Caco-2 (cell line): ENCODE measurements at regions not wholly inside any gene's neighbourhood (a gene's known extent, or its start where the extent isn't known, plus 50 kb on each side); places are given as distances from the start of the nearest gene placed in this dataset.

Experiments used
- BruUV-seq: library from RNA; stranded (reverse); fragments of 400-500 nt; replicated peaks from 2 replicates; lab custom pipeline; 2021; lab: Mats Ljungman, UMichigan
- CTCF ChIA-PET: fragments of 300-600 bp; sonication (Branson Sonifier 250); formaldehyde crosslinking; loops from one replicate; lab custom pipeline; 2022; ENCODE audit warnings: antibody characterized with exemption; lab: Charles Lee
- POLR2A ChIA-PET: fragments of 300-600 bp; sonication (Branson Sonifier 250); formaldehyde crosslinking; loops from one replicate; lab custom pipeline; 2022; ENCODE audit warnings: antibody characterized with exemption; lab: Charles Lee
- DNase-seq, 2 experiments: peaks; one replicate each; pipeline versions ENCODE4 v3.0.0 to v3.0.0-alpha.2; 2020 to 2022
- H3K27me3 ChIP-seq: replicated peaks from 2 replicates; pipeline ENCODE4 v1.6.0; 2011; ENCODE audit warnings: low read length; ENCODE audit not compliant: control insufficient read depth, insufficient read depth
- H3K36me3 ChIP-seq: 2 replicates; pipeline ENCODE4 v1.5.1; 2011; ENCODE audit warnings: low read length; ENCODE audit not compliant: control insufficient read depth, insufficient read depth
- H3K4me1 ChIP-seq: fragments of 250-450 bp; sonication (Bioruptor Pico); 2 replicates; pipeline ENCODE4 v1.5.1; 2020; ENCODE audit warnings: mild to moderate bottlenecking
- H3K4me3 ChIP-seq: 2 replicates; pipeline ENCODE4 v1.5.1; 2011; ENCODE audit warnings: low read depth, mild to moderate bottlenecking, control low read depth, low read length
- H3K9me3 ChIP-seq: fragments of 250-450 bp; sonication (Bioruptor Pico); 2 replicates; pipeline ENCODE4 v1.5.1; 2020; ENCODE audit warnings: mild to moderate bottlenecking, moderate library complexity
- H3K27ac Mint-ChIP-seq: one replicate; pipeline ENCODE4 v1.8.0; 2022; ENCODE audit warnings: mixed read lengths; ENCODE audit not compliant: unreplicated experiment
- H3K27me3 Mint-ChIP-seq: one replicate; pipeline ENCODE4 v1.8.0; 2022; ENCODE audit warnings: mixed read lengths; ENCODE audit not compliant: insufficient read depth, unreplicated experiment
- H3K36me3 Mint-ChIP-seq: one replicate; pipeline ENCODE4 v1.8.0; 2022; ENCODE audit warnings: mild to moderate bottlenecking, mixed read lengths; ENCODE audit not compliant: insufficient read depth, unreplicated experiment
- H3K4me1 Mint-ChIP-seq: one replicate; pipeline ENCODE4 v1.8.0; 2022; ENCODE audit warnings: low read depth, mixed read lengths; ENCODE audit not compliant: unreplicated experiment
- H3K4me3 Mint-ChIP-seq: one replicate; pipeline ENCODE4 v1.8.0; 2022; ENCODE audit warnings: mild to moderate bottlenecking, moderate library complexity, mixed read lengths; ENCODE audit not compliant: unreplicated experiment
- H3K9me3 Mint-ChIP-seq: one replicate; pipeline ENCODE4 v1.8.0; 2022; ENCODE audit warnings: mixed read lengths; ENCODE audit not compliant: unreplicated experiment
- intact Hi-C: fragments of 100-400 bp; cut with micrococcal nuclease; formaldehyde crosslinking; loops from one replicate; pipeline ENCODE4 v1.10.0; 2022; ENCODE audit not compliant: unreplicated experiment
- TF ChIP-seq, protein P1 (sequence below), 2 experiments: fragments of 200-600 bp in 1 of 2; IDR thresholded peaks; 1 replicate in 1 of 2; 2 replicates in 1 of 2; pipeline versions ENCODE4 v1.5.1 to v1.8.0; 2011 to 2022; ENCODE audit warnings: antibody characterized with exemption in 1 of 2, control low read depth in 1 of 2, inconsistent platforms in 1 of 2, low read depth in 1 of 2, low read length in 1 of 2, mild to moderate bottlenecking in 1 of 2, moderate library complexity in 1 of 2; ENCODE audit not compliant: insufficient read depth in 1 of 2, severe bottlenecking in 1 of 2, unreplicated experiment in 1 of 2

DNA sequence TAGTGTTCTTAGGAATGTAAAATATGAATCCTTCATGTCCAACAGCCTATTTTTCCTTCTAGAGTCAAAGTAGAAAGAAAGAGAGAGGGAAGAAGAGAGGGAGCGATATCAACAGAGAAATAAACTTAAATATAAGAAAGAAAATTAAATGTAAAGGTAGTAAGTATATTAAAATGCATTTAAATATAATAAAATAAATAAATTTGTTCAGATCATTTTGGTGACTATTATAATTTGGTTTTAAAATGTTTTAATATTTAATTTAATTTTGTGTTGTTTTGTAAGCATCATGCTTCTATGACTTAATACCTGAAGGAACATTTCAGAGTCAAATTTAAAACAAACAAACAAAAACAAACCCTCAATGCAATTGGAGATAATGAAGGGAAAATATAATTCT is 405.2 kb upstream of the IRX1 start:
- no peak overlapping the region for H3K4me3 ChIP-seq
- no peaks in the 10 kb centered on the region for H3K9me3 Mint-ChIP-seq
- H3K36me3 Mint-ChIP-seq, result no peaks in the 10 kb centered on the region
- DNase-seq, result no peak
- no peaks in the 10 kb centered on the region for H3K36me3 ChIP-seq
- TF ChIP-seq, protein P1, sequence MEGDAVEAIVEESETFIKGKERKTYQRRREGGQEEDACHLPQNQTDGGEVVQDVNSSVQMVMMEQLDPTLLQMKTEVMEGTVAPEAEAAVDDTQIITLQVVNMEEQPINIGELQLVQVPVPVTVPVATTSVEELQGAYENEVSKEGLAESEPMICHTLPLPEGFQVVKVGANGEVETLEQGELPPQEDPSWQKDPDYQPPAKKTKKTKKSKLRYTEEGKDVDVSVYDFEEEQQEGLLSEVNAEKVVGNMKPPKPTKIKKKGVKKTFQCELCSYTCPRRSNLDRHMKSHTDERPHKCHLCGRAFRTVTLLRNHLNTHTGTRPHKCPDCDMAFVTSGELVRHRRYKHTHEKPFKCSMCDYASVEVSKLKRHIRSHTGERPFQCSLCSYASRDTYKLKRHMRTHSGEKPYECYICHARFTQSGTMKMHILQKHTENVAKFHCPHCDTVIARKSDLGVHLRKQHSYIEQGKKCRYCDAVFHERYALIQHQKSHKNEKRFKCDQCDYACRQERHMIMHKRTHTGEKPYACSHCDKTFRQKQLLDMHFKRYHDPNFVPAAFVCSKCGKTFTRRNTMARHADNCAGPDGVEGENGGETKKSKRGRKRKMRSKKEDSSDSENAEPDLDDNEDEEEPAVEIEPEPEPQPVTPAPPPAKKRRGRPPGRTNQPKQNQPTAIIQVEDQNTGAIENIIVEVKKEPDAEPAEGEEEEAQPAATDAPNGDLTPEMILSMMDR (IDR thresholded peaks at IDR 0.05; ENCODE audit: insufficient read depth in 1 of 2, low read depth in 1 of 2, low read length in 1 of 2, severe bottlenecking in 1 of 2, unreplicated experiment in 1 of 2), result no peak
- H3K27ac Mint-ChIP-seq, result no peak overlapping the region
- H3K9me3 ChIP-seq, result no peaks in the 10 kb centered on the region
- intact Hi-C loops, result no loop called here
- H3K4me1 ChIP-seq, result no peaks in the 10 kb centered on the region
- H3K4me3 Mint-ChIP-seq, result no peak overlapping the region
- ChIA-PET POLR2A (no interaction called here), CTCF (no interaction called here)
- peaks cover 10% of the 10 kb centered on the region for H3K27me3 Mint-ChIP-seq
- no peaks in the 10 kb centered on the region for H3K4me1 Mint-ChIP-seq
- no TSS peak for BruUV-seq
- H3K27me3 ChIP-seq, result no peaks in the 10 kb centered on the region

DNA sequence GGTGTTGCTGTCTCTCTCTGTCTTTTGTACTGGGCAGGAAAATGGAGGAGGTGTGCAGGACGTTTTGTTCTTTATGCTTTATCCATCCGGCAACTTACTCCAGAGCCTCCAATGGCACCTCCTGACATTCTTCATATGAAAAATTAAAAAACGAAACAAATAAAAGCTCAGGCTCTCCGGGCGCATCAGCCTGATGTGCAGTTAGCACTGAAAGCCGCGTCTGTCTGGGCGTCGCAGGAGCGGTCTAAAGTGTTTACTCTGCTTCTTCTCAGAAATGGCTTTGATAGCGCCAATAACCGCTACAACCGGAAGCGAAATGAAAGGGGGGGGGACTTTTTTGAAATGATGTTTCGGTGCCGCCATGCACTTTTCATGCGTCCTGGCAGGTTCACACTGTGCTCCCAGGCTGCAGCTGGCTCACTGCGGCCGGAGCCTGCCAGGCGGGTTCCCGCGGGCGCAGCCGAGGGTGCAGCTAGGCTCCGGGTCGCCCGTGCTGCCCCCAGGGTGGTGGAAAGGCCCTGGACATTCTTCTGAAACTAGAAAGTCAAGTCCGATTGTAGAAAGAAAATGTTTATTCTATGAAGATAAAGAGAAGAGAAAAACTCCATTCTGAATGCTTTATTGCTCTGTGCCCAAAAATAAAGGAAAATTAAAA is 407.7 kb upstream of the IRX1 start:
- Histone ChIP-seq H3K4me3 (no peak overlapping the region), H3K27me3 (no peaks in the 10 kb centered on the region), H3K36me3 (no peaks in the 10 kb centered on the region), H3K9me3 (no peaks in the 10 kb centered on the region), H3K4me1 (no peaks in the 10 kb centered on the region)
- Mint-ChIP-seq H3K27me3 (peaks cover 6% of the 10 kb centered on the region), H3K27ac (no peak overlapping the region), H3K9me3 (no peaks in the 10 kb centered on the region), H3K4me3 (no peak overlapping the region), H3K4me1 (no peaks in the 10 kb centered on the region), H3K36me3 (no peaks in the 10 kb centered on the region)
- no TSS peak for BruUV-seq
- TF ChIP-seq, protein P1 (IDR thresholded peaks at IDR 0.05; ENCODE audit: insufficient read depth in 1 of 2, low read depth in 1 of 2, low read length in 1 of 2, severe bottlenecking in 1 of 2, unreplicated experiment in 1 of 2), result no peak
- no peak for DNase-seq
- CTCF ChIA-PET, result no interaction called here
- POLR2A ChIA-PET, result no interaction called here
- intact Hi-C loops, result no loop called here

DNA sequence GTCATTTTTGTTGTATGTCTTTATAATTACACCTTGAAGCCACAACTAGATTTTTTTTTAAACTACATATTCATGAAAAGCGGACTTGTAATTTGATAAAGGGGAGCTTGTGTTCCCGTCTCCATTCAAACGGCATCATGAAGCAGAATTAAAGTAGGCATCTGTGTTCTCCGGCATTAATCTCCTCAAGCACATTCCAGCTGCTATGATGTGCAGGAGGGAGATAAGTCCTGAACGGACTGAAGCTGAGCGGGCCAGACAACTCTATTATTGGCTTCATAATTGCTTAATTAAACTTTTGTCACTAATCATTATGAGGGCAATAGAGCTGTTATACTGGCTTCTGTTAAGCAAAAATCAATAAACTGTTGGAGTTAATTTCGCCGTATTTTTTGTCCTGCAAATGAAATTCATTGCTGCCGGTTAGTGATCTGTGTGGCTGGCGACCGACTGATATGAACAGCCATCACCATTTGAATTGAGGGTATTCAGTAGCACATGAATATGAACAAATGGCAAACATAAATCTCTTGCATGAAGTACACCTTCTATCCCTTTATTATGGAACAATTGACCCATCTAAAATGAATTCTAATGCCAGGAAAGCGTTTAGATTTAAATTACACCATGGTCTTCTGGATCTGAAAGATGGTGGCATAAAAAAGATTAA is 408.8 kb upstream of the IRX1 start:
- H3K4me3 Mint-ChIP-seq, result no peak overlapping the region
- BruUV-seq, result no TSS peak
- H3K27me3 ChIP-seq, result no peaks in the 10 kb centered on the region
- intact Hi-C loops, result no loop called here
- ChIA-PET CTCF (no interaction called here), POLR2A (no interaction called here)
- H3K36me3 Mint-ChIP-seq, result no peaks in the 10 kb centered on the region
- no peaks in the 10 kb centered on the region for H3K36me3 ChIP-seq
- H3K4me1 ChIP-seq, result no peaks in the 10 kb centered on the region
- H3K9me3 ChIP-seq, result no peaks in the 10 kb centered on the region
- no peak overlapping the region for H3K4me3 ChIP-seq
- peaks cover 6% of the 10 kb centered on the region for H3K27me3 Mint-ChIP-seq
- no peaks in the 10 kb centered on the region for H3K4me1 Mint-ChIP-seq
- TF ChIP-seq, protein P1 (IDR thresholded peaks at IDR 0.05; ENCODE audit: insufficient read depth in 1 of 2, low read depth in 1 of 2, low read length in 1 of 2, severe bottlenecking in 1 of 2, unreplicated experiment in 1 of 2), result no peak
- H3K27ac Mint-ChIP-seq, result no peak overlapping the region
- no peaks in the 10 kb centered on the region for H3K9me3 Mint-ChIP-seq
- DNase-seq, result no peak
